SK-N-SH (cell line): ENCODE measurements at regions not wholly inside any gene's neighbourhood (a gene's known extent, or its start where the extent isn't known, plus 50 kb on each side); places are given as distances from the start of the nearest gene placed in this dataset.

Experiments used
- CTCF ChIA-PET: fragments of 300-600, 350-600 bp; formaldehyde crosslinking; extraction: SDS; loops from one replicate; lab custom pipeline; 2021; lab: Yijun Ruan, JAX
- POLR2A ChIA-PET: fragments of 350-600 bp; sonication (Branson Sonifier 250); formaldehyde crosslinking; extraction: SDS; loops from one replicate; lab custom pipeline; 2020; ENCODE audit warnings: antibody characterized with exemption, inconsistent platforms; lab: Yijun Ruan, JAX
- DNase-seq: peaks from one replicate; pipeline ENCODE4 v3.0.0; 2012
- H2AFZ ChIP-seq: fragments of 200-600 bp; sonication (generic); 2 replicates; pipeline ENCODE4 v1.8.1; 2016; ENCODE audit warnings: antibody characterized with exemption, mild to moderate bottlenecking, low read depth
- H3F3A ChIP-seq: fragments of 200-600 bp; sonication (generic); replicated peaks from 2 replicates; pipeline ENCODE3; 2016; ENCODE audit warnings: antibody characterized with exemption, mild to moderate bottlenecking; ENCODE audit not compliant: insufficient read depth
- H3K27ac ChIP-seq, 2 experiments: fragments of 200-500 bp in 1 of 2; fragments of 200-600 bp in 1 of 2; sonication (Bioruptor generic) in 1 of 2; sonication (generic), shearing (Covaris generic) in 1 of 2; 2 replicates each; pipeline versions ENCODE4 v1.5.1 to v1.6.1; 2014 to 2016; ENCODE audit warnings: low read depth in 2 of 2, inconsistent platforms in 1 of 2, low read length in 1 of 2, mild to moderate bottlenecking in 1 of 2, mixed read lengths in 1 of 2
- H3K27me3 ChIP-seq: fragments of 200-600 bp; sonication (generic), shearing (Covaris generic); 2 replicates; pipeline ENCODE4 v1.6.1; 2016; ENCODE audit warnings: mixed run types; ENCODE audit not compliant: insufficient read depth
- H3K36me3 ChIP-seq, 2 experiments: fragments of 200-500 bp in 1 of 2; fragments of 200-600 bp in 1 of 2; sonication (Bioruptor generic) in 1 of 2; sonication (generic) in 1 of 2; replicated peaks in 1 of 2; 2 replicates each; pipeline versions ENCODE3 to v1.5.1; 2014 to 2016; ENCODE audit warnings: low read length in 1 of 2, mild to moderate bottlenecking in 1 of 2; ENCODE audit not compliant: insufficient read depth in 2 of 2, control insufficient read depth in 1 of 2
- H3K4me1 ChIP-seq, 2 experiments: fragments of 200-500 bp in 1 of 2; fragments of 200-600 bp in 1 of 2; sonication (Bioruptor generic) in 1 of 2; sonication (generic), shearing (Covaris generic) in 1 of 2; 2 replicates each; pipeline versions ENCODE4 v1.5.1 to v1.6.1; 2014 to 2016; ENCODE audit warnings: low read depth in 1 of 2, low read length in 1 of 2, mixed run types in 1 of 2; ENCODE audit not compliant: insufficient read depth in 2 of 2, control insufficient read depth in 1 of 2
- H3K4me2 ChIP-seq: fragments of 200-600 bp; sonication (generic), shearing (Covaris generic); 2 replicates; pipeline ENCODE4 v1.6.1; 2017; ENCODE audit warnings: mixed run types
- H3K4me3 ChIP-seq, 2 experiments: fragments of 200-500 bp in 1 of 2; fragments of 200-600 bp in 1 of 2; sonication (Bioruptor generic) in 1 of 2; sonication (generic), shearing (Covaris generic) in 1 of 2; 2 replicates each; pipeline versions ENCODE4 v1.5.1 to v1.8.1; 2014 to 2016; ENCODE audit warnings: low read depth in 2 of 2, inconsistent platforms in 1 of 2, low read length in 1 of 2, mild to moderate bottlenecking in 1 of 2, mixed read lengths in 1 of 2, moderate library complexity in 1 of 2
- H3K79me2 ChIP-seq: fragments of 200-600 bp; sonication (generic); 2 replicates; pipeline ENCODE4 v1.8.1; 2017; ENCODE audit warnings: mild to moderate bottlenecking; ENCODE audit not compliant: insufficient read depth
- H3K9ac ChIP-seq: fragments of 200-600 bp; sonication (generic); 2 replicates; pipeline ENCODE4 v1.6.1; 2017; ENCODE audit warnings: mixed run types
- H3K9me2 ChIP-seq: fragments of 200-600 bp; sonication (generic); 2 replicates; pipeline ENCODE4 v1.6.1; 2017; ENCODE audit warnings: mixed run types
- H3K9me3 ChIP-seq: fragments of 200-600 bp; sonication (generic); 2 replicates; pipeline ENCODE4 v1.6.1; 2017; ENCODE audit warnings: mixed run types, mild to moderate bottlenecking, moderate library complexity
- H4K20me1 ChIP-seq: fragments of 200-600 bp; sonication (generic); 2 replicates; pipeline ENCODE4 v1.6.1; 2017; ENCODE audit warnings: mild to moderate bottlenecking, mixed run types; ENCODE audit not compliant: insufficient read depth
- ELF1 ChIP-seq: IDR thresholded peaks from 2 replicates; pipeline ENCODE4 v1.4.0; 2012
- FOSL2 ChIP-seq: IDR thresholded peaks from 2 replicates; pipeline ENCODE4 v1.4.0; 2012; ENCODE audit warnings: low read depth, mild to moderate bottlenecking, moderate library complexity, borderline replicate concordance
- GATA2 ChIP-seq: sonication (generic); formaldehyde crosslinking; IDR thresholded peaks from 2 replicates; pipeline ENCODE4 v1.5.0; 2020; ENCODE audit warnings: mild to moderate bottlenecking, missing genetic modification reagents
- MXI1 ChIP-seq: IDR thresholded peaks from 2 replicates; pipeline ENCODE4 v1.6.1; 2012; ENCODE audit warnings: mild to moderate bottlenecking, low read depth, low read length, improper control_type of control experiment
- NFIC ChIP-seq: IDR thresholded peaks from 2 replicates; pipeline ENCODE4 v1.4.0; 2012; ENCODE audit warnings: borderline replicate concordance
- NRF1 ChIP-seq: IDR thresholded peaks from 2 replicates; pipeline ENCODE4 v1.6.1; 2012; ENCODE audit warnings: low read depth, mild to moderate bottlenecking, low read length
- POLR2AphosphoS5 ChIP-seq: IDR thresholded peaks from 2 replicates; pipeline ENCODE4 v1.6.1; 2012; ENCODE audit warnings: low read depth, low read length
- REST ChIP-seq: IDR thresholded peaks from 2 replicates; pipeline ENCODE4 v1.6.1; 2012; ENCODE audit warnings: mild to moderate bottlenecking, low read depth, low read length, moderate library complexity
- RFX5 ChIP-seq: IDR thresholded peaks from 2 replicates; pipeline ENCODE4 v1.6.1; 2012; ENCODE audit warnings: mild to moderate bottlenecking, improper control_type of control experiment, low read length
- SMC3 ChIP-seq: IDR thresholded peaks from 2 replicates; pipeline ENCODE4 v1.6.1; 2012; ENCODE audit warnings: low read depth, low read length, improper control_type of control experiment
- TAF1 ChIP-seq: IDR thresholded peaks from 2 replicates; pipeline ENCODE4 v1.6.1; 2012; ENCODE audit warnings: low read depth, mild to moderate bottlenecking, low read length, moderate library complexity, borderline replicate concordance
- TEAD4 ChIP-seq: IDR thresholded peaks from 2 replicates; pipeline ENCODE4 v1.4.0; 2012; ENCODE audit warnings: mild to moderate bottlenecking, borderline replicate concordance; ENCODE audit not compliant: insufficient read depth
- YY1 ChIP-seq: IDR thresholded peaks from 2 replicates; pipeline ENCODE4 v1.4.0; 2012; ENCODE audit warnings: low read depth, mild to moderate bottlenecking
- TF ChIP-seq, protein P1 (sequence below): fragments of 200-600 bp; sonication (generic); IDR thresholded peaks from 2 replicates; pipeline ENCODE4 v1.6.1; 2017; ENCODE audit warnings: antibody characterized with exemption, mild to moderate bottlenecking, moderate library complexity
- TF ChIP-seq, protein P2 (sequence below): fragments of 150-350 bp; IDR thresholded peaks from 2 replicates; pipeline ENCODE4 v1.6.1; 2017; ENCODE audit warnings: antibody characterized with exemption, low read length, low read depth, borderline replicate concordance

DNA sequence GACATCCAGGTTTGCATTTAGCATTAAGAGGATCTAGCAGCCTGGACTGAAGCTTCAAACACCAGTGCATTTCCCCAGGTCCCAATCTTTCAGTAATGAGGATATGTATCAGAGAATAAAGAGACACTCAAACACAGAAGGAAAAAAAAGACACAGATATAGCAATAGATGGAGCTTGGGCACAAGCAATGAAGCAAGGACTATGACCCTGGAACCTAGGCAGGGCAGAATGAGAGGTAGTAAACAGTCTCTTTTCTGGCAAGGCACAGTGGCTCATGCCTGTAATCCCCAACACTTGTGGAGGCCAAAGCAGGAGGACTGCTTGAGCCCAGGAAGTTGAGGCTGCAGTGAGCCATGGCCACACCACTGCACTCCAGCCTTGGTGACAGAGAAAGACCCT lies 80.7 kb upstream of the HNRNPA3 start:
- CTCF ChIA-PET, result interaction anchor here (0.9 kb wide), 1 partner anchor 314 kb away, joined by 3 read pairs; no protein-coding TSS in a partner anchor

More for the DNA sequence above, 80.7 kb upstream of the HNRNPA3 start:
- H3K9me2 ChIP-seq, result no peaks in the 10 kb centered on the region
- no peaks in the 10 kb centered on the region for H4K20me1 ChIP-seq
- no peaks in the 10 kb centered on the region for H3K36me3 ChIP-seq
- H3K4me3 ChIP-seq, result no peak overlapping the region
- H3K9me3 ChIP-seq, result no peaks in the 10 kb centered on the region
- H3K27me3 ChIP-seq, result no peaks in the 10 kb centered on the region; the same call in 1 of the 2 replicates
- no peaks in the 10 kb centered on the region for H3K79me2 ChIP-seq
- POLR2A ChIA-PET, result no interaction called here
- H3K4me1 ChIP-seq, result no peaks in the 10 kb centered on the region; a peak in 1 of 4 replicates
- no peak overlapping the region for H3K4me2 ChIP-seq
- DNase-seq, result no peak
- H3K27ac ChIP-seq, result no peak overlapping the region
- TF ChIP-seq, protein P1, sequence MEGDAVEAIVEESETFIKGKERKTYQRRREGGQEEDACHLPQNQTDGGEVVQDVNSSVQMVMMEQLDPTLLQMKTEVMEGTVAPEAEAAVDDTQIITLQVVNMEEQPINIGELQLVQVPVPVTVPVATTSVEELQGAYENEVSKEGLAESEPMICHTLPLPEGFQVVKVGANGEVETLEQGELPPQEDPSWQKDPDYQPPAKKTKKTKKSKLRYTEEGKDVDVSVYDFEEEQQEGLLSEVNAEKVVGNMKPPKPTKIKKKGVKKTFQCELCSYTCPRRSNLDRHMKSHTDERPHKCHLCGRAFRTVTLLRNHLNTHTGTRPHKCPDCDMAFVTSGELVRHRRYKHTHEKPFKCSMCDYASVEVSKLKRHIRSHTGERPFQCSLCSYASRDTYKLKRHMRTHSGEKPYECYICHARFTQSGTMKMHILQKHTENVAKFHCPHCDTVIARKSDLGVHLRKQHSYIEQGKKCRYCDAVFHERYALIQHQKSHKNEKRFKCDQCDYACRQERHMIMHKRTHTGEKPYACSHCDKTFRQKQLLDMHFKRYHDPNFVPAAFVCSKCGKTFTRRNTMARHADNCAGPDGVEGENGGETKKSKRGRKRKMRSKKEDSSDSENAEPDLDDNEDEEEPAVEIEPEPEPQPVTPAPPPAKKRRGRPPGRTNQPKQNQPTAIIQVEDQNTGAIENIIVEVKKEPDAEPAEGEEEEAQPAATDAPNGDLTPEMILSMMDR, result no peak
- TF ChIP-seq, protein P2, sequence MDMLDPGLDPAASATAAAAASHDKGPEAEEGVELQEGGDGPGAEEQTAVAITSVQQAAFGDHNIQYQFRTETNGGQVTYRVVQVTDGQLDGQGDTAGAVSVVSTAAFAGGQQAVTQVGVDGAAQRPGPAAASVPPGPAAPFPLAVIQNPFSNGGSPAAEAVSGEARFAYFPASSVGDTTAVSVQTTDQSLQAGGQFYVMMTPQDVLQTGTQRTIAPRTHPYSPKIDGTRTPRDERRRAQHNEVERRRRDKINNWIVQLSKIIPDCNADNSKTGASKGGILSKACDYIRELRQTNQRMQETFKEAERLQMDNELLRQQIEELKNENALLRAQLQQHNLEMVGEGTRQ, result no peak
- TF ChIP-seq REST (no peak), NFIC (no peak), FOSL2 (no peak), GATA2 (CRISPR knock-in tag) (no peak), RFX5 (no peak), YY1 (no peak), MXI1 (no peak), POLR2AphosphoS5 (no peak), NRF1 (no peak), ELF1 (no peak), SMC3 (no peak), TEAD4 (no peak), TAF1 (no peak)
- H3K9ac ChIP-seq, result no peak overlapping the region
- no peak overlapping the region for H2AFZ ChIP-seq
- H3F3A ChIP-seq, result no peaks in the 10 kb centered on the region
